ENCODE measurements at regions not wholly inside any gene's neighbourhood (a gene's known extent, or its start where the extent isn't known, plus 50 kb on each side); places are given as distances from the start of the nearest gene placed in this dataset.

DNA sequence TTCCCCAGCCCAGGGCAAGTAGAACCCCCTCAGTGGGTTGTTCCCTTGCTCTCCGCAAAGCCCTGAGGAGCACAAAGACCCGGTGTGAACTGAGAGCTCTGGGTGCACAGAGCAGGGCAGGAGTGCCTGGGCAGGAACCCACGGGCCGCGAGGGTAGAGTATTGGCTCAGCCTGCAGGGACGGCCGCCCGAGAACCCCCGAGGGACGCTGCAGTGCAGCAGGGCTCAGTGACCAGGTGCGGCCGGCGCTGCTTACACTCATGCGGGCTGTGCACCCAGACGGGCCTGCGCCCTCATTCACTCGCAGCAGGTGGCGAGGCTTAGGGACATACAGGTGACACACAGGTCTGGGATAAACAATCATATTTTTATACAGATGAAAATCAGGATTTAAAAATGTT is 51.9 kb upstream of the PDE10A start:
- Histone ChIP-seq H3K9me3 (ENCODE audit: control insufficient read depth in 2 of 3, low read length in 3 of 3) (no peaks in the 10 kb centered on the region), H3K4me1 (ENCODE audit: control insufficient read depth in 2 of 2, insufficient read depth in 2 of 2, low read length in 2 of 2) (no peaks in the 10 kb centered on the region), H3K27ac (ENCODE audit: low read depth, low read length) (no peak overlapping the region), H3K27me3 (ENCODE audit: control insufficient read depth in 2 of 2, insufficient read depth in 2 of 2, low read length in 2 of 2) (no peaks in the 10 kb centered on the region), H3K4me3 (ENCODE audit: low read length) (no peak overlapping the region), H3K36me3 (ENCODE audit: control insufficient read depth in 2 of 3, insufficient read depth in 3 of 3, low read length in 3 of 3) (no peaks in the 10 kb centered on the region)
- Mint-ChIP-seq H3K4me3 (no peak overlapping the region), H3K9me3 (peaks cover 0 to 3% (median 2%) of the 10 kb centered on the region in 11 donors), H3K27me3 (peaks cover 5 to 22% (median 16%) of the 10 kb centered on the region in 5 donors), H3K4me1 (no peaks in the 10 kb centered on the region), H3K36me3 (peaks cover 0 to 2% (median 0%) of the 10 kb centered on the region in 5 donors), H3K27ac (no peak overlapping the region)
- no peak for DNase-seq
- ATAC-seq, result no peak
- intact Hi-C loops (cut with micrococcal nuclease), result no loop called here
- POLR2A ChIA-PET, result no interaction called here
- CTCF ChIA-PET, result no interaction called here

DNA sequence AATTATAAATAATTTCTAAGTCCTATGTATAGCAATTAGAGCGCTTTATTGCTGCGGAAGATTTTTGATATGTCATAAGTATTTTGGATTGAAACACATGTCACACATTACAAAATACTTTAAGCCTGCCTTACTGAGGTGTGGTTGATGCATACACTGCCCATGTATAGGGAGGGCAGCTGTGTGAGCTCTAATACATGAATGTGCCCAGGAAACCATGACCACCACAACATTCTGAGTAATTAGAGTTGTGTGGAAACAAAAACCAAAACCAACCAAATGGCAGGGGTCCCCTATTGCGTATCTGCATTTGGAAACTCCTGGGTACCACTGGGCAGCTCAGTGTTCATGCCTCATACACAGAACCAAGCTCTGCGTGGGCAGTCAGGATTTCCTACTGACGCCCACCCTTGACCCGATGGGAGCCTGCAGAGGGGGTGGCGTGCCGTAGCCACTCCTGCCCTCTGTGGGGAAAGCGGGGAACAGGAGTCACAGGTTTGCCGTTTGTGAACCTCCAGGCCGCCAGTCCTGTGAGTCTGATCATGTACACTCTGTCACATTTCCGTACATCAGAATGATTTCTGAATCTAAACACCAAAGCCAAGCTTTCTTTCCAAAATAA is 50.9 kb upstream of the PDE10A start:
- Mint-ChIP-seq H3K4me1 (no peaks in the 10 kb centered on the region), H3K36me3 (peaks cover 0 to 5% (median 0%) of the 10 kb centered on the region in 5 donors), H3K27me3 (peaks cover 5 to 15% (median 10%) of the 10 kb centered on the region in 5 donors), H3K4me3 (no peak overlapping the region), H3K9me3 (peaks cover 0 to 6% (median 3%) of the 10 kb centered on the region in 11 donors), H3K27ac (no peak overlapping the region)
- ATAC-seq (no peak), DNase-seq (no peak)
- ChIA-PET POLR2A (no interaction called here), CTCF (no interaction called here)
- H3K4me1 ChIP-seq (ENCODE audit: control insufficient read depth in 2 of 2, insufficient read depth in 2 of 2, low read length in 2 of 2), result no peaks in the 10 kb centered on the region
- no peaks in the 10 kb centered on the region for H3K36me3 ChIP-seq (ENCODE audit: control insufficient read depth in 2 of 3, insufficient read depth in 3 of 3, low read length in 3 of 3)
- H3K27ac ChIP-seq (ENCODE audit: low read depth, low read length), result no peak overlapping the region
- no peaks in the 10 kb centered on the region for H3K27me3 ChIP-seq (ENCODE audit: control insufficient read depth in 2 of 2, insufficient read depth in 2 of 2, low read length in 2 of 2)
- no peaks in the 10 kb centered on the region for H3K9me3 ChIP-seq (ENCODE audit: control insufficient read depth in 2 of 3, low read length in 3 of 3)
- intact Hi-C loops (cut with micrococcal nuclease), result no loop called here
- H3K4me3 ChIP-seq (ENCODE audit: low read length), result no peak overlapping the region

All from naive thymus-derived CD4-positive, alpha-beta T cell (primary cell).